Mucosa of stomach (tissue), 1 donor: ENCODE measurements at regions not wholly inside any gene's neighbourhood (a gene's known extent, or its start where the extent isn't known, plus 50 kb on each side); places are given as distances from the start of the nearest gene placed in this dataset.

Experiments
- H3K27me3 ChIP-seq: one replicate; pipeline ENCODE4 v1.7.0; 2013; ENCODE audit warnings: mild to moderate bottlenecking, low read length; ENCODE audit not compliant: control insufficient read depth, insufficient read depth
- H3K36me3 ChIP-seq: one replicate; pipeline ENCODE4 v1.7.0; 2013; ENCODE audit warnings: low read length; ENCODE audit not compliant: control insufficient read depth, insufficient read depth
- H3K4me1 ChIP-seq: one replicate; pipeline ENCODE4 v1.7.0; 2013; ENCODE audit warnings: mild to moderate bottlenecking, low read length; ENCODE audit not compliant: control insufficient read depth, insufficient read depth
- H3K4me3 ChIP-seq: one replicate; pipeline ENCODE4 v1.7.0; 2013; ENCODE audit warnings: low read length
- H3K9ac ChIP-seq: one replicate; pipeline ENCODE4 v1.7.0; 2013; ENCODE audit warnings: mild to moderate bottlenecking, low read length, moderate library complexity
- H3K9me3 ChIP-seq: one replicate; pipeline ENCODE4 v1.7.0; 2013; ENCODE audit warnings: mild to moderate bottlenecking, low read length, moderate library complexity; ENCODE audit not compliant: control insufficient read depth
- donor health status: Pancreatic carcinoma.

GRCh38 chr12:66733321-66733720 is 54.4 kb upstream of the GRIP1 start:
- no peaks in the 10 kb centered on the region for H3K27me3 ChIP-seq
- no peak overlapping the region for H3K4me3 ChIP-seq
- H3K4me1 ChIP-seq = no peaks in the 10 kb centered on the region
- H3K9ac ChIP-seq = no peak overlapping the region
- H3K36me3 ChIP-seq = no peaks in the 10 kb centered on the region
- no peaks in the 10 kb centered on the region for H3K9me3 ChIP-seq

- no peaks in the 10 kb centered on the region for H3K9me3 ChIP-seq
- H3K4me3 ChIP-seq = no peak overlapping the region
- no peaks in the 10 kb centered on the region for H3K4me1 ChIP-seq
- H3K27me3 ChIP-seq = no peaks in the 10 kb centered on the region
- no peak overlapping the region for H3K9ac ChIP-seq
- H3K36me3 ChIP-seq = no peaks in the 10 kb centered on the region
Measured at GRCh38 chr12:66733839-66734238, 55.0 kb upstream of the GRIP1 start.

- Histone ChIP-seq H3K9me3 (no peaks in the 10 kb centered on the region), H3K9ac (no peak overlapping the region), H3K36me3 (no peaks in the 10 kb centered on the region), H3K4me1 (no peaks in the 10 kb centered on the region), H3K27me3 (no peaks in the 10 kb centered on the region), H3K4me3 (no peak overlapping the region)
Measured at GRCh38 chr12:66735275-66735674, 56.4 kb upstream of the GRIP1 start.

- H3K4me1 ChIP-seq = no peaks in the 10 kb centered on the region
- no peaks in the 10 kb centered on the region for H3K9me3 ChIP-seq
- no peak overlapping the region for H3K9ac ChIP-seq
- no peak overlapping the region for H3K4me3 ChIP-seq
- no peaks in the 10 kb centered on the region for H3K36me3 ChIP-seq
- no peaks in the 10 kb centered on the region for H3K27me3 ChIP-seq
Measured at GRCh38 chr12:66736931-66737330, 58.1 kb upstream of the GRIP1 start.

- no peaks in the 10 kb centered on the region for H3K9me3 ChIP-seq
- no peaks in the 10 kb centered on the region for H3K36me3 ChIP-seq
- no peak overlapping the region for H3K4me3 ChIP-seq
- H3K9ac ChIP-seq = no peak overlapping the region
- no peaks in the 10 kb centered on the region for H3K27me3 ChIP-seq
- H3K4me1 ChIP-seq = no peaks in the 10 kb centered on the region
Measured at GRCh38 chr12:66739266-66739665, 60.4 kb upstream of the GRIP1 start.

GRCh38 chr12:66739940-66740651 is 61.2 kb upstream of the GRIP1 start:
- Histone ChIP-seq H3K27me3 (no peaks in the 10 kb centered on the region), H3K36me3 (no peaks in the 10 kb centered on the region), H3K9ac (no peak overlapping the region), H3K9me3 (no peaks in the 10 kb centered on the region), H3K4me1 (no peaks in the 10 kb centered on the region), H3K4me3 (no peak overlapping the region)

- Histone ChIP-seq H3K9me3 (no peaks in the 10 kb centered on the region), H3K9ac (no peak overlapping the region), H3K4me1 (no peaks in the 10 kb centered on the region), H3K27me3 (no peaks in the 10 kb centered on the region), H3K4me3 (no peak overlapping the region), H3K36me3 (no peaks in the 10 kb centered on the region)
Measured at GRCh38 chr12:66740732-66741131, 61.9 kb upstream of the GRIP1 start.

- Histone ChIP-seq H3K9me3 (no peaks in the 10 kb centered on the region), H3K36me3 (no peaks in the 10 kb centered on the region), H3K4me1 (no peaks in the 10 kb centered on the region), H3K9ac (no peak overlapping the region), H3K27me3 (no peaks in the 10 kb centered on the region), H3K4me3 (no peak overlapping the region)
Measured at GRCh38 chr12:66741919-66742318, 63.0 kb upstream of the GRIP1 start.

GRCh38 chr12:66742508-66743367 is 63.9 kb upstream of the GRIP1 start:
- no peaks in the 10 kb centered on the region for H3K4me1 ChIP-seq
- H3K9ac ChIP-seq = no peak overlapping the region
- no peak overlapping the region for H3K4me3 ChIP-seq
- H3K36me3 ChIP-seq = no peaks in the 10 kb centered on the region
- H3K27me3 ChIP-seq = no peaks in the 10 kb centered on the region
- no peaks in the 10 kb centered on the region for H3K9me3 ChIP-seq

- H3K9ac ChIP-seq = no peak overlapping the region
- H3K27me3 ChIP-seq = no peaks in the 10 kb centered on the region
- no peaks in the 10 kb centered on the region for H3K9me3 ChIP-seq
- H3K4me3 ChIP-seq = no peak overlapping the region
- no peaks in the 10 kb centered on the region for H3K36me3 ChIP-seq
- no peaks in the 10 kb centered on the region for H3K4me1 ChIP-seq
Measured at GRCh38 chr12:66744461-66744860, 65.6 kb upstream of the GRIP1 start.

- H3K4me3 ChIP-seq = no peak overlapping the region
- H3K9ac ChIP-seq = no peak overlapping the region
- no peaks in the 10 kb centered on the region for H3K9me3 ChIP-seq
- no peaks in the 10 kb centered on the region for H3K27me3 ChIP-seq
- H3K36me3 ChIP-seq = no peaks in the 10 kb centered on the region
- H3K4me1 ChIP-seq = no peaks in the 10 kb centered on the region
Measured at GRCh38 chr12:66744956-66745383, 66.1 kb upstream of the GRIP1 start.

- Histone ChIP-seq H3K4me1 (no peaks in the 10 kb centered on the region), H3K27me3 (no peaks in the 10 kb centered on the region), H3K9me3 (no peaks in the 10 kb centered on the region), H3K4me3 (no peak overlapping the region), H3K36me3 (no peaks in the 10 kb centered on the region), H3K9ac (no peak overlapping the region)
Measured at GRCh38 chr12:66746489-66747201, 67.8 kb upstream of the GRIP1 start.
